ENCODE measurements at regions not wholly inside any gene's neighbourhood (a gene's known extent, or its start where the extent isn't known, plus 50 kb on each side); places are given as distances from the start of the nearest gene placed in this dataset.
A peak's percentile ranks its signal among the peaks of the same experiment; 100 is the strongest.

- DNase-seq (ENCODE audit: insufficient read length) (no peak), FAIRE-seq (no peak)
- TF ChIP-seq TAF1 (IDR thresholded peaks at IDR 0.05; ENCODE audit: borderline replicate concordance, low read depth, low read length): no peak
- TF ChIP-seq POLR2A (IDR thresholded peaks at IDR 0.05; ENCODE audit: low read depth, low read length): no peak
- TF ChIP-seq POLR2AphosphoS5 (IDR thresholded peaks at IDR 0.05; ENCODE audit: low read depth, low read length): no peak
These were observed 161.3 kb downstream of the DRD1 start for GRCh38 chr5:175282611-175283225.

- FAIRE-seq (peak; percentile 62), DNase-seq (ENCODE audit: insufficient read length) (no peak)
- TF ChIP-seq POLR2AphosphoS5 (IDR thresholded peaks at IDR 0.05; ENCODE audit: low read depth, low read length): no peak
- no peak for TF ChIP-seq TAF1 (IDR thresholded peaks at IDR 0.05; ENCODE audit: borderline replicate concordance, low read depth, low read length)
- no peak for TF ChIP-seq POLR2A (IDR thresholded peaks at IDR 0.05; ENCODE audit: low read depth, low read length)
These were observed 162.3 kb downstream of the DRD1 start for GRCh38 chr5:175281714-175282113.

DNA sequence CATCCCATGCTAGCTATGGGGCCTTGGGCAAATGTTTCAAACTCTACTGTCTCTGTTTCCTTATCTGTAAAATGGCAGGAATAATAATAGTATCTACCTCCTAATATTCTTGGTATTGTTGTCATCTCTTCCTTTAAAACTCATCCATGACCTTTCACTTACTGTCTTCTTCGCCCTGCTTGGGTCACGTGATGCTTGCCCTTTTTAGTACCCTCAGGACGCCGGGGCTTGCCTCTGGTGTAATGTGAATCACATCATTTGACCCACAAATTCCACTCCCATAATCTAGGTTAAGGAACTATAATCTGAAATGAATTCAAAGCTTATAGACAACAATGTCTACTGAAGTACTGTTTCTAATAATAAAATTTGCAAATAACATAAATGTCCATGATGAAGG lies 162.7 kb downstream of the DRD1 start:
- no peak for TF ChIP-seq POLR2A (IDR thresholded peaks at IDR 0.05; ENCODE audit: low read depth, low read length)
- TF ChIP-seq TAF1 (IDR thresholded peaks at IDR 0.05; ENCODE audit: borderline replicate concordance, low read depth, low read length): no peak
- TF ChIP-seq POLR2AphosphoS5 (IDR thresholded peaks at IDR 0.05; ENCODE audit: low read depth, low read length): no peak
- FAIRE-seq: no peak
- DNase-seq (ENCODE audit: insufficient read length): no peak

GRCh38 chr5:175279506-175279905 lies 164.5 kb downstream of the DRD1 start:
- no peak for DNase-seq (ENCODE audit: insufficient read length)
- TF ChIP-seq TAF1 (IDR thresholded peaks at IDR 0.05; ENCODE audit: borderline replicate concordance, low read depth, low read length) (no peak), POLR2A (IDR thresholded peaks at IDR 0.05; ENCODE audit: low read depth, low read length) (no peak), POLR2AphosphoS5 (IDR thresholded peaks at IDR 0.05; ENCODE audit: low read depth, low read length) (no peak)
- no peak for FAIRE-seq

- FAIRE-seq: no peak
These were observed 168.2 kb downstream of the DRD1 start for GRCh38 chr5:175275748-175276147.

GRCh38 chr5:175275097-175275496 lies 168.9 kb downstream of the DRD1 start:
- no peak for DNase-seq (ENCODE audit: insufficient read length)
- TF ChIP-seq TAF1 (IDR thresholded peaks at IDR 0.05; ENCODE audit: borderline replicate concordance, low read depth, low read length) (no peak), POLR2A (IDR thresholded peaks at IDR 0.05; ENCODE audit: low read depth, low read length) (no peak), POLR2AphosphoS5 (IDR thresholded peaks at IDR 0.05; ENCODE audit: low read depth, low read length) (no peak)
- no peak for FAIRE-seq

More at GRCh38 chr5:175275748-175276147, 168.2 kb downstream of the DRD1 start:
- DNase-seq (ENCODE audit: insufficient read length): no peak
- no peak for TF ChIP-seq POLR2A (IDR thresholded peaks at IDR 0.05; ENCODE audit: low read depth, low read length)
- no peak for TF ChIP-seq POLR2AphosphoS5 (IDR thresholded peaks at IDR 0.05; ENCODE audit: low read depth, low read length)
- TF ChIP-seq TAF1 (IDR thresholded peaks at IDR 0.05; ENCODE audit: borderline replicate concordance, low read depth, low read length): no peak

DNA sequence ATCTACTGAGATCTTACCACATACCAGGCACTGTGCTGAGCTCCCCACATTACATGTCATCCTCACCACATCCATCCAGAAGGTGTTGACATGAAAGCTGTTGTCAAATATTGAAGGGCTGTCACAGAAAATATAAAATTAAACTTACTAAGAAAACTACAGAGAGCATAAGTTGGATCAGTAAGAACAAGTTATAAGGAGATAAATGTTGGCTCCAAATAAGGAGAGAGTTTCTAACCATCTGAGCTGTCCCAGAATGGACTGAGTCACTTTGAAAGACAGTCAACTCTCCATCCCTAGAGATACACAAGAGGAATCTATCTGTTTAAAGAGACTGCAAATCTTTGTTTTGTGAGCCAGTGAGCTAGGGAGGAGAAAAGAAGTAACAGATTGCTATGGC lies 169.8 kb downstream of the DRD1 start:
- no peak for TF ChIP-seq POLR2A (IDR thresholded peaks at IDR 0.05; ENCODE audit: low read depth, low read length)
- TF ChIP-seq TAF1 (IDR thresholded peaks at IDR 0.05; ENCODE audit: borderline replicate concordance, low read depth, low read length): no peak
- TF ChIP-seq POLR2AphosphoS5 (IDR thresholded peaks at IDR 0.05; ENCODE audit: low read depth, low read length): no peak
- DNase-seq (ENCODE audit: insufficient read length): no peak
- FAIRE-seq: no peak

DNA sequence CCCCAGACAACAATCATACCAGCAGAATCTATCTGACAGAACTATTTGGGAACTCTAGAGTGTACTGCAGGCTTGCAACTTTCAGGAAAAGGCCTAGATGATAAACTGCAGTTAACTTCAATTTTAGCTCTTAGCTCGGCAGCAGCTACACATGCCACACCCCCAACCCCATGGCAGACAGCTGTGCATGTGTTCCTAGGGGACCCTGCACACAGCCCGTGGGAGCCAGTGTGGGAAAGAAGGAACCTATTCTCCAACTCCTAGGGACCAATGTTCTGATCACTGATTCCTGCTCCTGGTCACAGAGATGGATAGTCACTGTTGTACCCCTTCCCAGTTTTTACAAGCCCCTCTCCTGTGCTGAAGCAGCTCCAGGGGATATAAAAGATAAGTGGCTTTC lies 179.6 kb downstream of the DRD1 start:
- TF ChIP-seq POLR2A (IDR thresholded peaks at IDR 0.05; ENCODE audit: low read depth, low read length) (no peak), POLR2AphosphoS5 (IDR thresholded peaks at IDR 0.05; ENCODE audit: low read depth, low read length) (no peak), TAF1 (IDR thresholded peaks at IDR 0.05; ENCODE audit: borderline replicate concordance, low read depth, low read length) (no peak)
- no peak for FAIRE-seq

GRCh38 chr5:175263776-175264175 lies 180.2 kb downstream of the DRD1 start:
- TF ChIP-seq POLR2AphosphoS5 (IDR thresholded peaks at IDR 0.05; ENCODE audit: low read depth, low read length): no peak
- TF ChIP-seq POLR2A (IDR thresholded peaks at IDR 0.05; ENCODE audit: low read depth, low read length): no peak
- TF ChIP-seq TAF1 (IDR thresholded peaks at IDR 0.05; ENCODE audit: borderline replicate concordance, low read depth, low read length): no peak
- FAIRE-seq (no peak), DNase-seq (ENCODE audit: insufficient read length) (no peak)

More for the DNA sequence above, 179.6 kb downstream of the DRD1 start:
- no peak for DNase-seq (ENCODE audit: insufficient read length)

DNA sequence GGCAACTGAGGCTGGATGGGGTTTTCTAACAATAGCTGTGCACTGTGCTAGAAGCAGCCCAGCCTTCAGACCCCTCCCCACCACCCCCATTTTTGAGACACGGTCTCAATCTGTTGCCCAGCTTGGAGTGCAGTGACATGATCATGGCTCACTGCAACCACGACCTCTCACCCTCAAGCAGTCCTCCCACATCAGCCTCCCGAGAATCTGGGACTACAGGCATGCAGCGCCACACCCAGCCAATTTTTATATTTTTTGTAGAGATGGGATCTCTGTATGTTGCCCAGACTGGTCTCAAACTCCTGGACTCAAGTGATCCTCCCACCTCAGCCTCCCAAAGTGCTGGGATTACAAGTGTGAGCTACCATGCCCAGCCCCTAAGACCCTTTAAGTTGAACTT lies 182.5 kb downstream of the DRD1 start:
- no peak for TF ChIP-seq POLR2A (IDR thresholded peaks at IDR 0.05; ENCODE audit: low read depth, low read length)
- TF ChIP-seq TAF1 (IDR thresholded peaks at IDR 0.05; ENCODE audit: borderline replicate concordance, low read depth, low read length): no peak
- TF ChIP-seq POLR2AphosphoS5 (IDR thresholded peaks at IDR 0.05; ENCODE audit: low read depth, low read length): no peak
- DNase-seq (ENCODE audit: insufficient read length): no peak
- FAIRE-seq: no peak

DNA sequence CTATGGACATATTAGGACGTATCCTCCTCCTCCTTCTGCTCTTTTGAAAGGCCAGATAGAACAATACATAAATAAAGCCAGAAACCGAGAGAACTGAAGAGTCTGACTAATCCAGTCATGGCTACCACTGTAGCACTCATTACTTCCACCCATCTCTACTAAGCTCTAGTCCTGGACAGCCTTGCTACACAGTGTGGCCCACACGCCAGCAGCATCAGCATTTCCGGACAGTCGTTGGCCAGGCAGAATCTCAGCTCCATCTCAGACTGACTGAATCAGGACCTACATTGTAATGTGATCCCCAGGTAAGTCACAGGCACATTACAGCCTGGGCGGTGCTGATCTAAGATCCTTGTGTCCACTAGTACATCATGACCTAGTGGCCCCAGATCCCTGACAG lies 182.9 kb downstream of the DRD1 start:
- DNase-seq (ENCODE audit: insufficient read length): no peak
- no peak for FAIRE-seq
- TF ChIP-seq POLR2AphosphoS5 (IDR thresholded peaks at IDR 0.05; ENCODE audit: low read depth, low read length) (no peak), POLR2A (IDR thresholded peaks at IDR 0.05; ENCODE audit: low read depth, low read length) (no peak), TAF1 (IDR thresholded peaks at IDR 0.05; ENCODE audit: borderline replicate concordance, low read depth, low read length) (no peak)

DNA sequence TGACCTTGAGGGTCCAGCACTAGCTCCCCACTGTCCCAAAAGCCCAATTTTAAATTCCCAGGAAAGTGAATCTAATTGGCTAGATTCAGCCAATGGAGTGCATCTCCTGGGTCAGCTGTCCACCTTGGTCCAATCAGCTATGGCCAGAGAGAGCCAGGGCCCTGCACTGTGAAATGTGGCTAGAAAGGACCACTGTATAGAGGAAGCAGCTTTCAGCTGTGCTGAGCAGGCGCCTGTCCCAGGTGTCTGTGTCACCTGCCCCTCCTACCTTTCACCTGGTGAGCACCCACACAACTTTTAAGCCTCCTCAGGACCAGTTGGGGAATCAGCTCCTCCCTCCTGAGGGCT lies 186.2 kb downstream of the DRD1 start:
- no peak for TF ChIP-seq POLR2AphosphoS5 (IDR thresholded peaks at IDR 0.05; ENCODE audit: low read depth, low read length)
- no peak for TF ChIP-seq TAF1 (IDR thresholded peaks at IDR 0.05; ENCODE audit: borderline replicate concordance, low read depth, low read length)
- no peak for TF ChIP-seq POLR2A (IDR thresholded peaks at IDR 0.05; ENCODE audit: low read depth, low read length)
- DNase-seq (ENCODE audit: insufficient read length) (no peak), FAIRE-seq (no peak)
